ENCODE measurements at regions not wholly inside any gene's neighbourhood (a gene's known extent, or its start where the extent isn't known, plus 50 kb on each side); places are given as distances from the start of the nearest gene placed in this dataset.

- TF ChIP-seq CTCF (conservative IDR thresholded peaks at IDR 0.05; ENCODE audit: low read length) (no peak), EZH2phosphoT487 (IDR thresholded peaks at IDR 0.05; ENCODE audit: borderline replicate concordance) (no peak)
Observed at GRCh38 chr5:91638010-91638409, 254.9 kb upstream of the ARRDC3 start.

Data from Loucy (cell line).